Left colon (tissue), 2 donors: ENCODE measurements at regions not wholly inside any gene's neighbourhood (a gene's known extent, or its start where the extent isn't known, plus 50 kb on each side); places are given as distances from the start of the nearest gene placed in this dataset.

Experiments
- ATAC-seq: fragments of 200-7000 bp; cut with Tn5 transposase; one replicate; pipeline ENCODE4 v1.9.1; 2020; ENCODE audit warnings: mild to moderate bottlenecking, moderate library complexity
- DNase-seq, 2 donors: peaks; one replicate each; pipeline ENCODE4 v3.0.0-alpha.2; 2020
- intact Hi-C, 2 donors: fragments of 100-400 bp; cut with DNase I in 1 of 2; cut with micrococcal nuclease in 1 of 2; formaldehyde crosslinking; loops; one replicate each; pipeline versions ENCODE4 v1.11.2 to v1.14.0; 2022; cut with DNase I, micrococcal nuclease
- donor health status: DM: no; HTN: no; CAD: no.
- donor health status: DM: yes; HTN: yes; CAD: no.

DNA sequence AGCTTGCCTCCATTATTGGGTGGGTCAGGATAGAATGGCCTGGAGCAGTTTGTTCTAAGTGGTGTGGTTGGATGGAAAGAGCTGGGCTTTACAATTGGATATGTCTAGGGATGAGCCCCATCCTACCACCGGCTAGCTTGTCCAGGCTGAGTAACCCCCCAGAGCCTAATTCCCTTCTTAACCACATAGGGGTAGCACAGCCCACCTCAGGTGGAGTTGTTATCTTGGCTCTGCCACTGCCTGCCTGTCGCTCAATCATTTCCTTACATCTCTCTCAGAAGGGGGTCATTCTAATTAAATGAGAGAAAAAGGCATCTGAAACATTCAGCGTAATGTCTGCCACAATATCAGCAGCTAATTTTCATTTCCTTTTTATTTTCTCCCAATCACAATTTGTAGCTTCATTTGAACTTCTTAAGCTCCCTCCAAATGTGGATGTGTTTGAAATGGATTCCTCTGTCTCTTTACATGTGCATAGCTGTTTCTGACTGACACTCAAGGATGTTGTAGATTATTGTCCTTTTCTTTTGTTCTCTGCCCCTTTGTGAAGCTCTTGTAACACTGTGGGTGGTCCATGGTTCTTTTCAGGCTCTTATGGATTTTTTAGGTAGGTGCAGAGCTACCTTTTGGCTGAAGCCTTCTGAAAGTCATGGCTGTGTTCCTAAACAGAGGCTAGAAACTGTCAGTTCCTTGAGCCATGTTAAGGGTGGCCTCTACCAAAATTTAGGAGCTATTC lies 383.1 kb upstream of the KLF4 start:
- DNase-seq (no peak), ATAC-seq (no peak)
- intact Hi-C loops: no loop called here

DNA sequence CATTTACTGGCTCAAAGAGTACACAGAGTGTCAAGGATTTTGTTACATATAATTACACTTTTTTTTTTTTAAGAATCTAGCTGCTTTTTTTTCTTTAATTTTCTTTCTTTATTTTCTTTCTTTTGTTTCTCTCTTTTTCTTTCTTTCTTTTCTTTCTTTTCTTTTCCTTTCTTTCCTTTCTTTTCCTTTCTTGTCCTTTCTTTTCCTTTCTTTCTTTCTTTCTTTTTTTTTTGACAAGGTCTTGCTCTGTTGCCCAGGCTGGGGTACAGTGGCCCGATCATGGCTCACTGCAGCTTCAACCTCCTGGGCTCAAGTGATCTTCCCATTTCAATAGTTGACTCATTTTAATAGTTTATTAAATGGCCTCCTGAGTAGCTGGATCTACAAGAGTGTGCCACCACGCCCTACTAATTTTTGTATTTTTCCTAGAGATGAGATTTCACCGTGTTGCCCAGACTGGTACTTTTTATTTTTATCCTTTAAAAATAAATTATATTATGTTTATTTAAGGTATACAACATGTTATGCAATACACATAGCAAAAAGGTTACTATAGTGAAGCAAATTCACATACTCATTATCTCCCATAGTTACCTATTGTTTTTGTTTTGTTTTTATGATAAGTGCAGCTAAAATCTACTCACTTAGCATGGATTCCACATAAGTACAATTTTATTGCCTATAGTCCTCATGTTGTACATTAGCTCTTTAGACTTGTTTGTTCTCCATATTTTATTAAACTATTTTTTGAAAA lies 381.5 kb upstream of the KLF4 start:
- ATAC-seq (no peak), DNase-seq (no peak)
- intact Hi-C loops: no loop called here

DNA sequence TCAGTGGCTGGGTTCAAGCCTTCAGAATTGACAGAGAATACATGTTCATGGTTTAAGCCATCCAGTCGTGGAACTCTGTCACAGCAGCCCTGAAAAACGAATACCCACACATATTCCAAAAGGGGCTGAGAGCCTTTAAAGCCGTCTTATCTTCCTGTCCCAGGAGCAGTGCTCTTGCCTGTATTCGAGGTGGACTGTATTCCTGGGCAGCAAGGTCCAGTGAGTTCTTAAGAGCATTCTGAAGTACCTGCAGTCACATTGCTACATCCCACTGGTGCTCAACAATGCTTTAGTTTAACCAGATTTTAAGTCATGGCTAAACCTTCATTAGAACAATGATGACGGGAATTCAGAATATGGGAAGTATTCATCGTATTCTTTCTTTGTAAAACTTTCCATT lies 380.7 kb upstream of the KLF4 start:
- DNase-seq (no peak), ATAC-seq (no peak)
- intact Hi-C loops: no loop called here

DNA sequence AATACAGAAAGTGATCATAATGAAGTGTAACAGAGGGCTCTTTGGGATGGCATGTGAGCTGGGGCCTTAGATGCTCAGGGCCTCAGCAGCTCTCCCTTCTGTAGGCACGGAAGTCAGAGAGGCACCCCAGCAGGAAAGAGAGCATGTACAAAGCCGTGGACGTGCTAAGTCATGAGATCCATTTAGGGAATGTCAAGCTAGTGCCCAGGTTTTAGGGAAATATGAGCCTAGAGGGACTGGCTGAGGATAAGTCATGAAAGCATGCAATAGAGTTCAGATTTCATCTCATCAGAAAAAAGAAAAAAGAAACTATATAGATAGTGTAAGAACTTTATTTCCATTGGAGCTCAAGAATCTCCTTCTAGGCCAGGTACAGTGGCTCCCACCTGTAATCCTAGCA lies 379.5 kb upstream of the KLF4 start:
- no peak for DNase-seq
- intact Hi-C loops: no loop called here

DNA sequence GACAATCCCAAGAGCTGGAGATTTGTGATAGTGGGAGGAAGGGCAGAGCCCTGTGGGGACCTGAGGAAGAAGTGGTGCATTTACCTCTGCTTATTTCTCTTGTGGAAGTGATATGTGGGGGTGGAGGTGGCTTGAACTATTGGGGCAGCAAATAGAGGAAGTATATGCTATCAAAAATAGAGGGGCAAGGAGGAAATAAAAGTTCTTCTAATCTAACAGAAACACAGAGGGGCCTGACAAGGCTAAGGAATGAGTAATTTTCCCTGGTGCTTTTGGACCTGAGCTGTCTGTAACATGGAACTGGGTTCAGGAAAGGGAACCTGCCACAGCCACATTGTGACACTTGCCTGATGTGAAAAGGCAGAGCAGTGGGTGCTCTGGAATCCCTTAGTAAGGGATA lies 378.6 kb upstream of the KLF4 start:
- ATAC-seq: no peak
- intact Hi-C loops: no loop called here
- no peak for DNase-seq

More for the DNA sequence above, 379.5 kb upstream of the KLF4 start:
- no peak for ATAC-seq

DNA sequence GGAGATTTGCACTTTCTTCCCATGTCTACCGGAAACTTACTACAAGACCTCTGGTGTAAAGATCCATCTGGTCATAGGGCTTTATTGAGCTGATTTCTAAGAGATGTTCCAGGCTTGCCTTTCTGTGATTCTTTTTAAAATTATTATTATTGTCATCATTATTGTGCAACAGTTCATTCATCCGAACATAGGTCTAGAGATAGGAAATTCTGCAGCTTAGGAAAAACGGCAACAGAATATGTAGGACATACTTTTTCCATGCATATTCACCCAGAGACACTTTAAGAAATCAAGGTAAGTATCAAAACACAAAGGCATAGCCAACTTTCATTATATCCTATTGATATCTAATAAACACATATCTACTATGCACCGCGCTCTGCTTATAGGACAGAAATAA lies 378.2 kb upstream of the KLF4 start:
- intact Hi-C loops: no loop called here
- DNase-seq (no peak), ATAC-seq (no peak)

DNA sequence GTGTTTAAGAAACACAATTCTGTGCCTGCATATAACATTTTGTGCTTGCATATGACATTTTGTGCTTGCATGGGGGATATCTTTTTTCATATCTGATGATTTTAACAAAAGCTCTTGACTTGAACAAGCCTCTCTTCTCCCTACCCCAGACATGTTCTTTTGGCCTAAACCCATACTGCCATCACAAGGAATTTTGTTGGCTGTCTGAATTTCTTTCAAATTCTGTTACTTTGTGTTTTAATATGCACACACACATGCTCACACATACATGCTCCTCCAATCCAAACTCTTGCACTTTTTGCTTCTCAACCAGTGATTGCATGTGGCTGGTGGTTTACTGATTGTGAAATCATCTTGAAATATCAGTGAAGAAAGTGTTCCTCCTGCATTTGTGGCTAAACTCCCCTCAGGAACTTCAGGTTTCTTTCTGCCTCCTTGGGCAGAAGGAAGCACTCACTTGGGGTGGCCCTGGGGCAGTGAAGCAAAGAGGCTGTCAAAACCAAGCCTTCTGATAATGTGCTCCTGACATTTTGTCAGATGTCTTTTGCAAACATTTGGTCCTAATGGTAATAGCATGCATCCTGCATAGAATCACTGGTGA lies 377.2 kb upstream of the KLF4 start:
- intact Hi-C loops: no loop called here
- no peak for DNase-seq
- no peak for ATAC-seq

DNA sequence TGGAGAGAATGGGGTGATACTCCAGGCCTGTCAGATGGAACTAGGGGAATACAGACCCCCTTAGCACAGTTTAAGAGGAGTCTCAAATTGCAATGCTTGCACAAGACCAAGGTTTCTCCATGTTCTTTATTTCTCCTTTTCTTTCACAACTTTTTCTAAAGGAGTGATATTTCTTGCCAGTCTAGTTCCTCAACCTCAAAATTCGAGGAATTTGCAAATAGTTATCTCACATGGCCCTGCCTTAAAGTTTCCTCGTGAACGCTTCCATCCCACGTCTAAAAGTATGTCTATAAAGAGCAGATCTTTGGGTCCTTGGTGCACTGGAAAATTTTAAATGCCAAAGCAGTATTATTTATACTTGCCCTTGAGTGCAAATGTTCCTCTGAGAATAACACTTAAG lies 373.8 kb upstream of the KLF4 start:
- no peak for DNase-seq
- intact Hi-C loops: no loop called here
- no peak for ATAC-seq

DNA sequence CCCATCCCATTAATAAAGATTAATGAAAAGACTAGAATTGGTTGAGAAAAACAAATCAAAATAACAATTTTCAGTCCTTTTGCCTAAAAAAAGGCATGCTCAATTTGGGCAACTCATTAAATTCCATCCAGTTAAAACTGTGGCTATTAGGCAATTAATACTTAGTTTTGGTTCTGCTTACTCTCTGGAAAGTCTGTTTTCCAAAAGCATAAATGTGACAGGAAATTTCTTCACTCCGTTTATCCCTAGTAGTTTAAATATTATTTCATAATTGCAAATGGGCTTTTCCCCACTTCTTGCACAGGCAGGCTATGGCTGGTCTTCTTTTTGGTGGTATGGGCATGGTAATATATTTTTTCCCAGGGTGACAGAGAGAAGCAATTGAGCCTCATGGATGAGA lies 373.3 kb upstream of the KLF4 start:
- intact Hi-C loops: no loop called here
- DNase-seq (no peak), ATAC-seq (no peak)

DNA sequence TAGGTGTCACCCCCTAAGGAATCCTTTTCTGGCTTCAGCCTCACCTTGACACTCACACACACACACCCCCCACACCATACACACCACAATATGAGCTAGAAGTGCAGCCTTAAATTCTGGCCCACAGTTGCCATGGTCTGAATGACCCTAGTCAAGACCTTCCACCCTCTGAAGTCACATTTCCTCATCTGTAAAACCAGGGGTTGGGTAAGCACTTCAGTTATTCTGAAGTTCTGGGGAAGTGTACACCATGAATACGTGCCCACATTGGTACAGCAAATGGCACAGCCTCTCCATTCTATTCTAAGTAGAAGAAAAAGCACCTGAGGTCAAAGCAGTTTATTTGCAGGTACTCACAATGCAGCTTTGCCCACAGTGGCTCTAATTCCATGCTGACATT lies 372.8 kb upstream of the KLF4 start:
- DNase-seq (no peak), ATAC-seq (no peak)
- intact Hi-C loops: no loop called here

DNA sequence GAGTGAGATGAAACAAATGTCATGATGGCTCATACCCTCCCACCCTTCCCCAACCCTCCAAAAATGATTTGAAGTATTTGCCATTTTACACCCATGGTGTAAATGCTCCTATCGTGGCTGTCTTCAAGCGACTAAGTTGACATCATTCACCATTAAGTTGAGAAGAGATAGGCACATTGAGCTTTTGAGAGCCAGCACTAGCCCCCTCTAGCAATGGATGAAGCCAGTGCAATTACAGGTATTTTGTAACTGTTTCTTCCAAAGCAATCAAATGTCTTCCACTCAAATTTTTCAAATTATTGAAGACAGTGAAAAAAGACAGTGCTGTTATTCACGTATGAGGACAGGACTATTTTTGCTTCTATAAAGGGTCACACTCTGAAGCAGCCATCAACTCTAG lies 371.5 kb upstream of the KLF4 start:
- no peak for DNase-seq
- ATAC-seq: no peak
- intact Hi-C loops: no loop called here

DNA sequence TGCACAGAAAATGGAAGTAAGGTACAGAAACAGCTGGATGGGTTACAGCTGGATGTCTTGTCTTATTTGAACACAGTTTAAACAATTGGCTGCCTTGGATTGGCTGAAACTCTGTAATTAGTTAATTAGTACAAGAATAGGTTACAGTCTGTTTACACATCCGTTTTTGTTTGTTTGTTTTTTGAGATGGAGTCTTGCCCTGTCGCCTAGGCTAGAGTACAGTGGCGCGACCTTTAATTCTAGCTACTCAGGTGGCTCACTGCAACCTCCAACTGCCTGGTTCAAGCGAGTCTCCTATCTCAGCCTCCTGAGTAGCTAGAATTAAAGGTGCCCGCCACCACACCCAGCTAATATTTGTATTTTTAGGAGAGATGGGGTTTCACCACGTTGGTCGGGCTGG lies 368.7 kb upstream of the KLF4 start:
- no peak for ATAC-seq
- DNase-seq: no peak
- intact Hi-C loops: no loop called here

DNA sequence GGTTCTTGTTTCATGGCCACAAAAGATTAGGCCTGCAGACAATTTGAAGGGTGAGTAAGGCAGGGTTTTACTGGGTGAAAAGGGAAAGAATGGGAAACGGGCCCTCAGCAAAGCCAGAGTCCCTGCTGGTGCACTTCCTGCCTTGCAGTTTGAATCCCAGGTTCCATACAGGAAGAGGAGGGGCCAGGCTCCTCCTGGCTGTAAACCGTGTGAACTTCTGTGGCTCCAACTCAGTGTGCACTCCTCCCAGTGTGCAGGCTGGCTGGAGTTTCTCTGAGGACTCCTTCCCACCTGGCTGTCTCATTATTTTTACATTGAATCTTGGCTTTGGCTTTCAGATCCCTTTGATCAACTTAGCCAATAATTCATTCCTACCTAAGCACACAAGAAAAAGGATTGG lies 367.1 kb upstream of the KLF4 start:
- no peak for ATAC-seq
- intact Hi-C loops: no loop called here

DNA sequence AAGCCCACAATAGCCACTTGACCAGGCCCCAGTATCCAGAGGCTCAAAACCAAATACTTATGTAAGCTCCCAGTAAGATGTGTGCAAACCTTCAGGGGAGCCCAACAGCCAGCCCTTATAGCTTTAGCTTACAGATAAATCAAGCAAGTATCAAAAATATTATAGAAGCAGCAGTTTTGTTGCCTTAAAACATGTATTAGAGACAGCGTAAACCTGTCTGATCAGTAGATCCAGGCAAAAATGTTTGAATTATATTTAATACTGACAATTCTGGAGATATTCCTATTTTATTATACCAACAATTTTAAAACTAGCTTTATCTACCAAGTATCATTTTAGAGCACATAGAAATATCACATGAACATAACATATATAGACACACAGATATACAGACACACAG lies 365.6 kb upstream of the KLF4 start:
- DNase-seq (no peak), ATAC-seq (no peak)
- intact Hi-C loops: no loop called here

More for the DNA sequence above, 367.1 kb upstream of the KLF4 start:
- no peak for DNase-seq

DNA sequence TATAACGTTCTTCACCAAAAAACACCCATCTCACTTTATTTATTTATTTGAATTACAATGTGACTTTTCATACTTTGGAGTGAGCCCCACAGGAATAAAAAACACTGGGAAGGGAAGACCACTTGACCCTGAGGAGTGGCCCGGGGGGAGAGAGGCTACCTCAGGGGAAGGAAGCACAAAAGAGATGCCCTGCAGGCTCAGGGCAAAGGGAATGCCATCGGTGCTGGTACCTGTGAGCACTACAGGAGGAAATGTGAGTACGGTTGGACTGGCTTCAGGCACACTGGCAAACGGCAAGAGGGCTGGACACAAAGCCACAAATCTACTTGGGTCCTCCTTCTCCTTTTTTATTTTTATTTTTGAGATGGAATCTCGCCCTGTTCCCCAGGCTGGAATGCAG lies 363.9 kb upstream of the KLF4 start:
- DNase-seq (no peak), ATAC-seq (no peak)
- intact Hi-C loops: no loop called here

DNA sequence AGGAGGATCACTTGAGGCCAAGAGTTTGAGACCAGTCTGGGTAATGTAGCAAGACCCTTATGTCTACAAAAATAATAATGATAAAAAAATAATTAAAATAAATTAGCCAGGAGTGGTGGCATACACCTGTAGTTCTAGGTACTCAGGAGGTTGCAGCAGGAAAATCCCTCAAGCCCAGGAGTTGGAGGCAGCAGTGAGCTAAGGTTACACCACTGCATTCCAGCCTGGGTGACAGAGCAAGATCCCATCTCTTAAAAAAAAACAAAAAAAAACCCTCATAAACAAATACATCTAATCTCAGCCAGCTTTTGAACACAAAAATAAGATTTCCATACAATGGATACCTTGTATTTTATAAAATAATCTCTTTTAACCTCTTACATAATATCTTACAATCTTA lies 363.3 kb upstream of the KLF4 start:
- intact Hi-C loops: no loop called here
- DNase-seq (no peak), ATAC-seq (no peak)

DNA sequence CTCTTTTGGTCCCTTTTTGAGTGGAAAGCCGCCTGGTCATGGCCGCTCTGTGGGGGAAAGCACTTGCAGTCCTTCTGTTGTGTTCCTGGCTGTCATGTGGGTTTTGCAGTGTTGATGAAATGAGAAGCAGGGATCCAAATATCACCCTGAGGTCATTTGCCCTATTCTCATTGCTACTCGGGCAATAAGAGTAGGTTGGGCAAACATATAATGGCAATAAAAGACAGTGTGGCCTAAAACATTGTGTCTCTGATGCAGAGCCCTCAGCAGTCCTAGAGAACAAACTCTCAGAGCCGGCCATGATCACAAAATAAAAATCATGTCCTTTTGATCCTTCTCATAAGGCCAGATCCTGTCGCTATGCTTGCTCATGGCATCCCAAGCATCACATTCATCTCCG lies 361.1 kb upstream of the KLF4 start:
- ATAC-seq (peak; percentile 73), DNase-seq (no peak)
- intact Hi-C loops: no loop called here

DNA sequence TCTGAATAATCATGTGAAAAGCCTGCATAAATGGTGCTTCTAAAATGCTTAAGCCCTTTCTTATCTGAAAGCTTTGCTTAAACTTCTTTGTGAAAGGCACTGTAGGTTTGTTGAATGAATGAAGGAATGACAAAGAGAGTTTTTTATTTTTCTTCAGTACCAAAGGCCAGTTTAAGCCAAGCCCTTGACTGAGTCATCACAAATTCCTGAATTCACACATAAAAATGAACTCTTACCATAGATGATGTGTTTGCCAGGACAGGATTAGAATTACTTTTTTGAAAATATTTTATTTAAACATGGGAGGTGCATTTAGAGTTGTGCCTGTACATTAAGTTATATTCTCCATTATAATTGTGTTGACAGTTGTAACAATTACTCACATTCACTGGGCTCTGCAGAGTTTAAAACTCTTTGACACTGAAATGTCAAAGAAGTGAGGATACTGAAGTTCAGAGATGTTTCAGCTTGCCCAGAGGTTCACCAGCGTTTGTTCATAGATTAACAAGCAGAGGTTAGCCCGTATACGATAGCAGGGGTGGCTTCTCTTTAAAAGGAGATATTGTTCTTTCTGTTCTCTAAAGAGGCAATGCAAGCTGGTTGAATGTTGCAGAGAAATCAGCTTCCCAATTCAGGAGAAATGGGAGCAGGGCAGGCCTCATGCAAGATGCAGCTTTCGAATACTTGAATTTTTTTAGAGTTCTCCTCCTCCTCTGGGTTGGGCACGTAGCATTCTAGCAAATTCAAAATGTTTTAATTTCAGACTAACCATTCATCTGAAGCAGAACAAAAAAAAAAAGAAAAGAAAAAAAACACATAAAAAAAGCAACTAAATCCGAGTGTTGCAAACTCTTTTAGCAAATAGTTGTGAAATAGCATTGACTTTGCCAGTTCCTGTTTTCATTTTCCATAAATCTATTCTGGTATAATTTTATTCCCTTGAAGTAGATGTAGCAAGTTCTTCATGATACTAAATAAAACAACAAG lies 358.7 kb upstream of the KLF4 start:
- intact Hi-C loops: no loop called here
- ATAC-seq (no peak), DNase-seq (no peak)

DNA sequence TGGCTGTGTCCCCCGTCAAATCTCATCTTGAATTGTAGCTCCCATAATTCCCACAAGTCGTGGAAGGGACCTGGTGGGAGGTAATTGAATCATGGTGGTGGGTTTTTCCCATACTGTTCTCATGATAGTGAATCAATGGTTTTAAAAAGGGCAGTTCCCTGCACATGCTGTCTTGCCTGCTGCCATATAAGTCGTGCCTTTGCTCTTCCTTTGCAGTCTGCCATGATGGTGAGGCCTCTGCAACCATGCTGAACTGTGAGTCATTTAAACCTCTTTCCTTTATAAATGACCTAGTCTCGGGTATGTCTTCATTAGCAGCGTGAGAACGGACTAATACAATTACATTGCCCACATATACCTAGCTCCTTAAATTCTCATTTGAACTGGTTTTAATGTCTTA lies 353.0 kb upstream of the KLF4 start:
- intact Hi-C loops: no loop called here
- ATAC-seq (no peak), DNase-seq (no peak)
